DMS114 treated with DMSO at 0.1 percent for 48 hours (cell line): ENCODE measurements at regions not wholly inside any gene's neighbourhood (a gene's known extent, or its start where the extent isn't known, plus 50 kb on each side); places are given as distances from the start of the nearest gene placed in this dataset.

Source experiments
- DNase-seq: peaks from one replicate; lab custom pipeline; 2025; ENCODE audit not compliant: unreplicated experiment; lab: John Stamatoyannopoulos, UW

GRCh38 chr6:104575536-104575935 is 284.2 kb downstream of the HACE1 start:
- no peak for DNase-seq

- no peak for DNase-seq
Measured at GRCh38 chr6:104574135-104574750, 285.5 kb downstream of the HACE1 start.

- no peak for DNase-seq
Measured at GRCh38 chr6:104573350-104573749, 286.4 kb downstream of the HACE1 start.

- no peak for DNase-seq
Measured at GRCh38 chr6:104572901-104573300, 286.8 kb downstream of the HACE1 start.

- no peak for DNase-seq
Measured at GRCh38 chr6:104566411-104566810, 293.3 kb downstream of the HACE1 start.

- peak; percentile 44 for DNase-seq
Measured at GRCh38 chr6:104563306-104563705, 296.4 kb downstream of the HACE1 start.

GRCh38 chr6:104559435-104560202 is 300.1 kb downstream of the HACE1 start:
- DNase-seq = no peak

- no peak for DNase-seq
Measured at GRCh38 chr6:104558746-104559145, 301.0 kb downstream of the HACE1 start.

GRCh38 chr6:104548297-104548696 is 311.4 kb downstream of the HACE1 start:
- DNase-seq = no peak

GRCh38 chr6:104541411-104541810 is 318.3 kb downstream of the HACE1 start:
- DNase-seq = no peak

GRCh38 chr6:104540743-104541142 is 319.0 kb downstream of the HACE1 start:
- no peak for DNase-seq

GRCh38 chr6:104539173-104539572 is 320.5 kb downstream of the HACE1 start:
- no peak for DNase-seq

GRCh38 chr6:104537872-104538271 is 321.8 kb downstream of the HACE1 start:
- DNase-seq = no peak

GRCh38 chr6:104537180-104537579 is 322.5 kb downstream of the HACE1 start:
- no peak for DNase-seq

- no peak for DNase-seq
Measured at GRCh38 chr6:104532462-104532861, 327.3 kb downstream of the HACE1 start.

GRCh38 chr6:104531646-104532045 is 328.1 kb downstream of the HACE1 start:
- no peak for DNase-seq

GRCh38 chr6:104527761-104528415 is 331.8 kb downstream of the HACE1 start:
- DNase-seq = peak; percentile 11

GRCh38 chr6:104527311-104527710 is 332.4 kb downstream of the HACE1 start:
- no peak for DNase-seq

GRCh38 chr6:104526376-104526775 is 333.3 kb downstream of the HACE1 start:
- no peak for DNase-seq

GRCh38 chr6:104525677-104526322 is 333.9 kb downstream of the HACE1 start:
- peak; percentile 67 for DNase-seq

GRCh38 chr6:104522533-104522932 is 337.2 kb downstream of the HACE1 start:
- no peak for DNase-seq

- no peak for DNase-seq
Measured at GRCh38 chr6:104521176-104521575, 338.5 kb downstream of the HACE1 start.
